PC-3 (cell line): ENCODE measurements at regions not wholly inside any gene's neighbourhood (a gene's known extent, or its start where the extent isn't known, plus 50 kb on each side); places are given as distances from the start of the nearest gene placed in this dataset.
"Not testable (repeated sequence)": the region's sequence is repeated elsewhere in the genome, so short reads cannot be mapped to it uniquely, and the experiment has no call there.

Source experiments
- CTCF ChIP-seq: fragments of 300-600 bp; sonication (generic); conservative IDR thresholded peaks from 2 replicates; pipeline ENCODE4 v1.5.1; 2017; ENCODE audit warnings: antibody characterized with exemption, low read depth, mild to moderate bottlenecking, low read length
- EZH2phosphoT487 ChIP-seq: fragments of 300-600 bp; sonication (generic); IDR thresholded peaks from 2 replicates; pipeline ENCODE4 v1.6.1; 2018; ENCODE audit warnings: mild to moderate bottlenecking, antibody characterized with exemption, low read length, borderline replicate concordance

- TF ChIP-seq CTCF, EZH2phosphoT487: not testable (repeated sequence)
Observed at GRCh38 chr12:131214936-131215335, 261.2 kb downstream of the ADGRD1 start.
